ENCODE measurements at regions not wholly inside any gene's neighbourhood (a gene's known extent, or its start where the extent isn't known, plus 50 kb on each side); places are given as distances from the start of the nearest gene placed in this dataset.

- Histone ChIP-seq H3K36me3 (ENCODE audit: control insufficient read depth, insufficient read depth, low read length) (no peaks in the 10 kb centered on the region), H3K27me3 (ENCODE audit: control insufficient read depth, insufficient read depth, low read length, poor library complexity, severe bottlenecking) (no peaks in the 10 kb centered on the region), H3K27ac (ENCODE audit: insufficient read depth, low read depth, low read length, poor library complexity, severe bottlenecking) (no peak overlapping the region), H3K9me3 (ENCODE audit: control insufficient read depth, low read length) (peaks cover 5% of the 10 kb centered on the region), H3K4me1 (ENCODE audit: control insufficient read depth, insufficient read depth, low read length) (peaks cover 23% of the 10 kb centered on the region), H3K4me3 (ENCODE audit: insufficient read depth, low read depth, low read length) (no peak overlapping the region)
- WGBS, 2 experiments: 80% methylated on average over 9 of the region's 9 CpGs
These were observed 129.5 kb downstream of the SLC38A6 start for GRCh38 chr14:61110316-61111082.

GRCh38 chr14:61109288-61109687 lies 128.2 kb downstream of the SLC38A6 start:
- H3K27ac ChIP-seq (ENCODE audit: insufficient read depth, low read depth, low read length, poor library complexity, severe bottlenecking): no peak overlapping the region
- no peak overlapping the region for H3K4me3 ChIP-seq (ENCODE audit: insufficient read depth, low read depth, low read length)
- H3K27me3 ChIP-seq (ENCODE audit: control insufficient read depth, insufficient read depth, low read length, poor library complexity, severe bottlenecking): no peaks in the 10 kb centered on the region
- H3K36me3 ChIP-seq (ENCODE audit: control insufficient read depth, insufficient read depth, low read length): no peaks in the 10 kb centered on the region
- no peaks in the 10 kb centered on the region for H3K9me3 ChIP-seq (ENCODE audit: control insufficient read depth, low read length)
- H3K4me1 ChIP-seq (ENCODE audit: control insufficient read depth, insufficient read depth, low read length): peaks cover 29% of the 10 kb centered on the region
- 80 to 84% methylated on average over 3 of the region's 3 CpGs for WGBS, 2 experiments

- no peaks in the 10 kb centered on the region for H3K36me3 ChIP-seq (ENCODE audit: control insufficient read depth, insufficient read depth, low read length)
- no peaks in the 10 kb centered on the region for H3K27me3 ChIP-seq (ENCODE audit: control insufficient read depth, insufficient read depth, low read length, poor library complexity, severe bottlenecking)
- 95 to 97% methylated on average over 10 of the region's 10 CpGs for WGBS, 2 experiments
- H3K4me1 ChIP-seq (ENCODE audit: control insufficient read depth, insufficient read depth, low read length): peaks cover 36% of the 10 kb centered on the region
- no peak overlapping the region for H3K4me3 ChIP-seq (ENCODE audit: insufficient read depth, low read depth, low read length)
- H3K9me3 ChIP-seq (ENCODE audit: control insufficient read depth, low read length): no peaks in the 10 kb centered on the region
- H3K27ac ChIP-seq (ENCODE audit: insufficient read depth, low read depth, low read length, poor library complexity, severe bottlenecking): no peak overlapping the region
These were observed 127.6 kb downstream of the SLC38A6 start for GRCh38 chr14:61108496-61109141.

- Histone ChIP-seq H3K27ac (ENCODE audit: insufficient read depth, low read depth, low read length, poor library complexity, severe bottlenecking) (no peak overlapping the region), H3K4me3 (ENCODE audit: insufficient read depth, low read depth, low read length) (no peak overlapping the region), H3K36me3 (ENCODE audit: control insufficient read depth, insufficient read depth, low read length) (no peaks in the 10 kb centered on the region), H3K27me3 (ENCODE audit: control insufficient read depth, insufficient read depth, low read length, poor library complexity, severe bottlenecking) (no peaks in the 10 kb centered on the region), H3K4me1 (ENCODE audit: control insufficient read depth, insufficient read depth, low read length) (peaks cover 42% of the 10 kb centered on the region), H3K9me3 (ENCODE audit: control insufficient read depth, low read length) (no peaks in the 10 kb centered on the region)
- 93 to 95% methylated on average over 5 of the region's 6 CpGs for WGBS, 2 experiments
These were observed 126.9 kb downstream of the SLC38A6 start for GRCh38 chr14:61107869-61108493.

GRCh38 chr14:61106959-61107641 lies 126.1 kb downstream of the SLC38A6 start:
- 93% methylated on average over 14 of the region's 14 CpGs for WGBS, 2 experiments
- H3K27ac ChIP-seq (ENCODE audit: insufficient read depth, low read depth, low read length, poor library complexity, severe bottlenecking): no peak overlapping the region
- H3K27me3 ChIP-seq (ENCODE audit: control insufficient read depth, insufficient read depth, low read length, poor library complexity, severe bottlenecking): no peaks in the 10 kb centered on the region
- H3K4me3 ChIP-seq (ENCODE audit: insufficient read depth, low read depth, low read length): no peak overlapping the region
- no peaks in the 10 kb centered on the region for H3K9me3 ChIP-seq (ENCODE audit: control insufficient read depth, low read length)
- peaks cover 51% of the 10 kb centered on the region for H3K4me1 ChIP-seq (ENCODE audit: control insufficient read depth, insufficient read depth, low read length)
- no peaks in the 10 kb centered on the region for H3K36me3 ChIP-seq (ENCODE audit: control insufficient read depth, insufficient read depth, low read length)

GRCh38 chr14:61106271-61106958 lies 125.4 kb downstream of the SLC38A6 start:
- H3K27ac ChIP-seq (ENCODE audit: insufficient read depth, low read depth, low read length, poor library complexity, severe bottlenecking): no peak overlapping the region
- H3K4me1 ChIP-seq (ENCODE audit: control insufficient read depth, insufficient read depth, low read length): peaks cover 52% of the 10 kb centered on the region
- H3K27me3 ChIP-seq (ENCODE audit: control insufficient read depth, insufficient read depth, low read length, poor library complexity, severe bottlenecking): no peaks in the 10 kb centered on the region
- no peaks in the 10 kb centered on the region for H3K9me3 ChIP-seq (ENCODE audit: control insufficient read depth, low read length)
- H3K36me3 ChIP-seq (ENCODE audit: control insufficient read depth, insufficient read depth, low read length): no peaks in the 10 kb centered on the region
- 96 to 99% methylated on average over 5 of the region's 5 CpGs for WGBS, 2 experiments
- no peak overlapping the region for H3K4me3 ChIP-seq (ENCODE audit: insufficient read depth, low read depth, low read length)

- peak overlapping the region; percentile 51 for H3K27ac ChIP-seq (ENCODE audit: insufficient read depth, low read depth, low read length, poor library complexity, severe bottlenecking)
- no peaks in the 10 kb centered on the region for H3K9me3 ChIP-seq (ENCODE audit: control insufficient read depth, low read length)
- no peak overlapping the region for H3K4me3 ChIP-seq (ENCODE audit: insufficient read depth, low read depth, low read length)
- no peaks in the 10 kb centered on the region for H3K36me3 ChIP-seq (ENCODE audit: control insufficient read depth, insufficient read depth, low read length)
- no peaks in the 10 kb centered on the region for H3K27me3 ChIP-seq (ENCODE audit: control insufficient read depth, insufficient read depth, low read length, poor library complexity, severe bottlenecking)
- peaks cover 34% of the 10 kb centered on the region for H3K4me1 ChIP-seq (ENCODE audit: control insufficient read depth, insufficient read depth, low read length)
- WGBS, 2 experiments: 77% methylated on average over 3 of the region's 3 CpGs
These were observed 123.3 kb downstream of the SLC38A6 start for GRCh38 chr14:61104358-61104757.

GRCh38 chr14:61103541-61104339 lies 122.7 kb downstream of the SLC38A6 start:
- H3K27me3 ChIP-seq (ENCODE audit: control insufficient read depth, insufficient read depth, low read length, poor library complexity, severe bottlenecking): no peaks in the 10 kb centered on the region
- WGBS, 2 experiments: 45 to 57% methylated on average over 11 of the region's 11 CpGs
- no peak overlapping the region for H3K4me3 ChIP-seq (ENCODE audit: insufficient read depth, low read depth, low read length)
- H3K27ac ChIP-seq (ENCODE audit: insufficient read depth, low read depth, low read length, poor library complexity, severe bottlenecking): peak overlapping the region; percentile 51
- no peaks in the 10 kb centered on the region for H3K36me3 ChIP-seq (ENCODE audit: control insufficient read depth, insufficient read depth, low read length)
- H3K9me3 ChIP-seq (ENCODE audit: control insufficient read depth, low read length): no peaks in the 10 kb centered on the region
- H3K4me1 ChIP-seq (ENCODE audit: control insufficient read depth, insufficient read depth, low read length): peaks cover 34% of the 10 kb centered on the region

Measured in ectodermal cell (in vitro differentiated cells).